ENCODE measurements at regions not wholly inside any gene's neighbourhood (a gene's known extent, or its start where the extent isn't known, plus 50 kb on each side); places are given as distances from the start of the nearest gene placed in this dataset.

DNA sequence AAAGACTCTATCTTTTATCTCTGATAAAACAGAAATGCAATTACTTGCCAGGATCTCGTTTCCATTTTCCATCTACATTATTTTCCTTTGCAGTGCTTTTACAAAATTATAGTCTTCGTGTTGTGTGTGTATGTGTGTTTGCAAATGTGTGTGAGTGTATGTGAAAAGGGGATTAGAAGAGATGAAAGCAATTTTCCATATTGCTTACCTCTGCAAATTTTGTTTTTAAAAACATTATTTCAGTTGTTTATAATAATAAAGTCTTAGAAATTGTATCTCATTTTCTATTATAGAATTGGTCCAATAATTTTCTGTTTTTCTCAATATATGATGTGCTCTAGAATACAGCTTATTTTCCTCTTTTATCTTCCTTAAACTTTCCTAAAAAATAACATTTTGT, 421.3 kb upstream of the ANKRD30A start:
- Mint-ChIP-seq H3K27ac (no peak overlapping the region), H3K4me1 (no peaks in the 10 kb centered on the region), H3K27me3 (no peaks in the 10 kb centered on the region), H3K9me3 (ENCODE audit: insufficient read depth) (no peaks in the 10 kb centered on the region), H3K4me3 (no peak overlapping the region)
- ATAC-seq (ENCODE audit: low read depth) (no peak), DNase-seq (no peak)
- no peaks in the 10 kb centered on the region for H3K36me3 ChIP-seq (replicated peaks in 1 of 2; ENCODE audit: control extremely low read depth in 1 of 2, control insufficient read depth in 1 of 2, extremely low read depth in 1 of 2, insufficient read depth in 2 of 2, low read length in 1 of 2)
- H3K27me3 ChIP-seq (replicated peaks in 1 of 4; ENCODE audit: control extremely low read depth in 1 of 4, control insufficient read depth in 3 of 4, insufficient read depth in 4 of 4, low read length in 3 of 4): no peaks in the 10 kb centered on the region
- H3K4me1 ChIP-seq (ENCODE audit: control insufficient read depth in 2 of 2, insufficient read depth in 2 of 2, low read length in 2 of 2): no peaks in the 10 kb centered on the region
- no CpG with 5 or more reads among the region's 2 CpGs for WGBS (ENCODE audit: insufficient coverage)
- H3K4me3 ChIP-seq (ENCODE audit: control extremely low read depth in 1 of 5, extremely low read depth in 1 of 5, insufficient read depth in 1 of 5, low read depth in 2 of 5, low read length in 4 of 5): no peak overlapping the region
- no peak overlapping the region for H3K4me2 ChIP-seq (replicated peaks; ENCODE audit: low read depth, low read length, poor library complexity, severe bottlenecking)
- intact Hi-C loops (cut with micrococcal nuclease): no loop called here
- CTCF ChIA-PET: no interaction called here
- POLR2A ChIA-PET: no interaction called here
- TF ChIP-seq, protein P1, sequence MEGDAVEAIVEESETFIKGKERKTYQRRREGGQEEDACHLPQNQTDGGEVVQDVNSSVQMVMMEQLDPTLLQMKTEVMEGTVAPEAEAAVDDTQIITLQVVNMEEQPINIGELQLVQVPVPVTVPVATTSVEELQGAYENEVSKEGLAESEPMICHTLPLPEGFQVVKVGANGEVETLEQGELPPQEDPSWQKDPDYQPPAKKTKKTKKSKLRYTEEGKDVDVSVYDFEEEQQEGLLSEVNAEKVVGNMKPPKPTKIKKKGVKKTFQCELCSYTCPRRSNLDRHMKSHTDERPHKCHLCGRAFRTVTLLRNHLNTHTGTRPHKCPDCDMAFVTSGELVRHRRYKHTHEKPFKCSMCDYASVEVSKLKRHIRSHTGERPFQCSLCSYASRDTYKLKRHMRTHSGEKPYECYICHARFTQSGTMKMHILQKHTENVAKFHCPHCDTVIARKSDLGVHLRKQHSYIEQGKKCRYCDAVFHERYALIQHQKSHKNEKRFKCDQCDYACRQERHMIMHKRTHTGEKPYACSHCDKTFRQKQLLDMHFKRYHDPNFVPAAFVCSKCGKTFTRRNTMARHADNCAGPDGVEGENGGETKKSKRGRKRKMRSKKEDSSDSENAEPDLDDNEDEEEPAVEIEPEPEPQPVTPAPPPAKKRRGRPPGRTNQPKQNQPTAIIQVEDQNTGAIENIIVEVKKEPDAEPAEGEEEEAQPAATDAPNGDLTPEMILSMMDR (IDR thresholded peaks at IDR 0.05): no peak
- TF ChIP-seq EZH2 (IDR thresholded peaks at IDR 0.05; ENCODE audit: borderline replicate concordance, insufficient read depth, low read depth, low read length, poor library complexity, severe bottlenecking): no peak
- H2AFZ ChIP-seq (ENCODE audit: insufficient read depth, low read depth, low read length, poor library complexity, severe bottlenecking): no peak overlapping the region
- no peak overlapping the region for H3K27ac ChIP-seq (ENCODE audit: low read length in 2 of 2)
- no peaks in the 10 kb centered on the region for H3K79me2 ChIP-seq (ENCODE audit: control insufficient read depth, insufficient read depth, low read length)
- H3K9ac ChIP-seq (ENCODE audit: low read length): no peak overlapping the region
- no peaks in the 10 kb centered on the region for H4K20me1 ChIP-seq (ENCODE audit: control insufficient read depth, insufficient read depth, low read length, poor library complexity, severe bottlenecking)
- peaks cover 0 to 3% (median 0%) of the 10 kb centered on the region in 3 donors for H3K9me3 ChIP-seq (ENCODE audit: control extremely low read depth in 1 of 3, control insufficient read depth in 2 of 3, insufficient read depth in 1 of 3, low read length in 2 of 3)

DNA sequence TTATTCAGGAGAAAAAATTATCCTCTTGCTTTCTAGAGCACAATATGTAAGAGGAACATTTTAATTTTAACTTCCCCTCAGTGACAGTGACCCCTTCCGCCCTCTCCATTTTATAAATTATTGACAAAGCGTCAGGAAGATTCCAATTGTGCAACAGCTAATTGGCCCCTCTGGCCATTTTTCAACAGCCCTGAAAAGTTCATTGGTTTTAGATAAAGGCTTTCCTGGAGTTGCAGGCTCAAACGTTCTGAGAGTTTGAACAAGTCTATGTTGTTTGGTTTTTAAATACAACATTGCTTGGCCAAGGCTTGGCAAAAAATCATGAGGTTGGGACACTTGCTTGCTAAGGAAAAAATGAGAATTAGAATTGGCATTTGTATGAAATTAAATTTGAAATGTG, 422.2 kb upstream of the ANKRD30A start:
- H3K4me1 ChIP-seq (ENCODE audit: control insufficient read depth in 2 of 2, insufficient read depth in 2 of 2, low read length in 2 of 2): no peaks in the 10 kb centered on the region
- no peak overlapping the region for H3K4me3 ChIP-seq (ENCODE audit: control extremely low read depth in 1 of 5, extremely low read depth in 1 of 5, insufficient read depth in 1 of 5, low read depth in 2 of 5, low read length in 4 of 5)
- H3K36me3 ChIP-seq (replicated peaks in 1 of 2; ENCODE audit: control extremely low read depth in 1 of 2, control insufficient read depth in 1 of 2, extremely low read depth in 1 of 2, insufficient read depth in 2 of 2, low read length in 1 of 2): no peaks in the 10 kb centered on the region
- no peak overlapping the region for H2AFZ ChIP-seq (ENCODE audit: insufficient read depth, low read depth, low read length, poor library complexity, severe bottlenecking)
- no CpG with 5 or more reads among the region's 3 CpGs for WGBS (ENCODE audit: insufficient coverage)
- TF ChIP-seq EZH2 (IDR thresholded peaks at IDR 0.05; ENCODE audit: borderline replicate concordance, insufficient read depth, low read depth, low read length, poor library complexity, severe bottlenecking): no peak
- TF ChIP-seq, protein P1 (IDR thresholded peaks at IDR 0.05): no peak
- H3K9me3 ChIP-seq (ENCODE audit: control extremely low read depth in 1 of 3, control insufficient read depth in 2 of 3, insufficient read depth in 1 of 3, low read length in 2 of 3): peaks cover 0 to 3% (median under 1%) of the 10 kb centered on the region in 3 donors
- H3K27me3 Mint-ChIP-seq: no peaks in the 10 kb centered on the region
- H3K27me3 ChIP-seq (replicated peaks in 1 of 4; ENCODE audit: control extremely low read depth in 1 of 4, control insufficient read depth in 3 of 4, insufficient read depth in 4 of 4, low read length in 3 of 4): no peaks in the 10 kb centered on the region
- H3K4me3 Mint-ChIP-seq: no peak overlapping the region
- CTCF ChIA-PET: no interaction called here
- H3K9ac ChIP-seq (ENCODE audit: low read length): no peak overlapping the region
- H3K4me1 Mint-ChIP-seq: no peaks in the 10 kb centered on the region
- no peak for DNase-seq
- no peaks in the 10 kb centered on the region for H3K79me2 ChIP-seq (ENCODE audit: control insufficient read depth, insufficient read depth, low read length)
- H4K20me1 ChIP-seq (ENCODE audit: control insufficient read depth, insufficient read depth, low read length, poor library complexity, severe bottlenecking): no peaks in the 10 kb centered on the region
- H3K27ac ChIP-seq (ENCODE audit: low read length in 2 of 2): no peak overlapping the region
- H3K27ac Mint-ChIP-seq: no peak overlapping the region
- H3K9me3 Mint-ChIP-seq (ENCODE audit: insufficient read depth): no peaks in the 10 kb centered on the region
- intact Hi-C loops (cut with micrococcal nuclease): no loop called here
- POLR2A ChIA-PET: no interaction called here
- H3K4me2 ChIP-seq (replicated peaks; ENCODE audit: low read depth, low read length, poor library complexity, severe bottlenecking): no peak overlapping the region
- no peak for ATAC-seq (ENCODE audit: low read depth)

Data from B cell (primary cell).